H1 (cell line): ENCODE measurements at regions not wholly inside any gene's neighbourhood (a gene's known extent, or its start where the extent isn't known, plus 50 kb on each side); places are given as distances from the start of the nearest gene placed in this dataset.

Experiments
- CTCF ChIA-PET: fragments of 300-600 bp; sonication (Branson Sonifier 250); formaldehyde crosslinking; loops from one replicate; lab custom pipeline; 2021; ENCODE audit not compliant: partially characterized antibody; lab: Charles Lee
- POLR2A ChIA-PET: fragments of 300-600 bp; sonication (Branson Sonifier 250); formaldehyde crosslinking; loops from one replicate; lab custom pipeline; 2021; ENCODE audit warnings: inconsistent platforms; ENCODE audit not compliant: partially characterized antibody; lab: Charles Lee
- DNase-seq, 2 experiments: peaks; one replicate each; pipeline versions ENCODE4 v3.0.0 to v3.0.0-alpha.2; 2010 to 2022; ENCODE audit warnings: low spot score in 2 of 2, low read depth in 1 of 2, mixed read lengths in 1 of 2
- FAIRE-seq: peaks from 2 replicates; lab custom pipeline; 2011; peaks lifted over from hg19 to GRCh38; lab: Jason Lieb, UNC
- H2AFZ ChIP-seq: 2 replicates; pipeline ENCODE4 v1.8.1; 2012; ENCODE audit warnings: low read length, inconsistent platforms
- H2AK5ac ChIP-seq: 2 replicates; pipeline ENCODE4 v1.6.1; 2013; ENCODE audit warnings: low read depth, low read length
- H2BK120ac ChIP-seq: replicated peaks from 2 replicates; pipeline ENCODE3; 2013; ENCODE audit warnings: low read depth, low read length, inconsistent platforms
- H2BK12ac ChIP-seq: 2 replicates; pipeline ENCODE4 v1.6.1; 2013; ENCODE audit warnings: low read depth, low read length
- H2BK15ac ChIP-seq: 2 replicates; pipeline ENCODE4 v1.6.1; 2013; ENCODE audit warnings: low read length
- H2BK20ac ChIP-seq: 2 replicates; pipeline ENCODE4 v1.6.1; 2013; ENCODE audit warnings: low read length
- H2BK5ac ChIP-seq: 2 replicates; pipeline ENCODE4 v1.6.1; 2013; ENCODE audit warnings: low read depth, low read length
- H3K14ac ChIP-seq: 2 replicates; pipeline ENCODE4 v1.6.1; 2013; ENCODE audit warnings: inconsistent platforms; ENCODE audit not compliant: insufficient read length
- H3K18ac ChIP-seq: 2 replicates; pipeline ENCODE4 v1.6.1; 2013; ENCODE audit warnings: low read length; ENCODE audit errors: extremely low read depth
- H3K23ac ChIP-seq: 2 replicates; pipeline ENCODE4 v1.6.1; 2013; ENCODE audit warnings: inconsistent platforms; ENCODE audit not compliant: insufficient read length
- H3K23me2 ChIP-seq: 2 replicates; pipeline ENCODE4 v1.6.1; 2013; ENCODE audit warnings: low read depth, low read length
- H3K27ac ChIP-seq: 2 replicates; pipeline ENCODE4 v1.6.1; 2011; ENCODE audit warnings: low read depth, low read length, inconsistent platforms
- H3K27me3 ChIP-seq, 4 experiments: replicated peaks in 1 of 4; 1 replicate in 1 of 4; 2 replicates in 3 of 4; pipeline versions ENCODE4 v1.6.1 to v1.8.1; 2011 to 2013; ENCODE audit warnings: low read length in 3 of 4, mild to moderate bottlenecking in 3 of 4, inconsistent platforms in 2 of 4, mixed read lengths in 2 of 4, moderate library complexity in 1 of 4; ENCODE audit not compliant: control insufficient read depth in 3 of 4, insufficient read depth in 3 of 4; ENCODE audit errors: extremely low read depth in 1 of 4
- H3K36me3 ChIP-seq, 4 experiments: 2 replicates each; pipeline versions ENCODE4 v1.6.1 to v1.8.1; 2011 to 2013; ENCODE audit warnings: mild to moderate bottlenecking in 4 of 4, low read length in 3 of 4, moderate library complexity in 2 of 4, control low read depth in 1 of 4, inconsistent platforms in 1 of 4; ENCODE audit not compliant: insufficient read depth in 4 of 4, control insufficient read depth in 2 of 4
- H3K4ac ChIP-seq: replicated peaks from 2 replicates; pipeline ENCODE3; 2013; ENCODE audit warnings: low read length, low read depth, mixed read lengths, inconsistent platforms; ENCODE audit not compliant: insufficient read length
- H3K4me1 ChIP-seq, 4 experiments: replicated peaks in 1 of 4; 1 replicate in 1 of 4; 2 replicates in 3 of 4; pipeline versions ENCODE4 v1.6.1 to v1.8.1; 2011 to 2013; ENCODE audit warnings: low read length in 3 of 4, inconsistent platforms in 2 of 4, mixed read lengths in 1 of 4; ENCODE audit not compliant: insufficient read depth in 4 of 4, control insufficient read depth in 3 of 4
- H3K4me2 ChIP-seq, 2 experiments: 2 replicates each; pipeline versions ENCODE4 v1.6.1 to v1.8.1; 2011 to 2013; ENCODE audit warnings: low read depth in 2 of 2, low read length in 2 of 2, control low read depth in 1 of 2, inconsistent platforms in 1 of 2, mild to moderate bottlenecking in 1 of 2; ENCODE audit not compliant: insufficient read depth in 1 of 2
- H3K4me3 ChIP-seq, 4 experiments: fragments of 200-600, 300-600 bp in 1 of 4; sonication (generic), shearing (Covaris generic), sonication (Bioruptor Twin) in 1 of 4; 2 replicates each; pipeline versions ENCODE4 v1.5.1 to v1.8.1; 2011 to 2016; ENCODE audit warnings: low read length in 4 of 4, low read depth in 3 of 4, control low read depth in 2 of 4, inconsistent platforms in 2 of 4, mild to moderate bottlenecking in 2 of 4, mixed read lengths in 1 of 4, moderate library complexity in 1 of 4; ENCODE audit not compliant: insufficient read depth in 2 of 4; ENCODE audit errors: extremely low read depth in 1 of 4
- H3K56ac ChIP-seq: replicated peaks from 2 replicates; pipeline ENCODE3; 2013; ENCODE audit warnings: low read depth, mild to moderate bottlenecking, mixed read lengths, low read length, inconsistent platforms; ENCODE audit not compliant: insufficient read length
- H3K79me1 ChIP-seq: 2 replicates; pipeline ENCODE4 v1.6.1; 2013; ENCODE audit warnings: low read depth, low read length, control low read depth
- H3K79me2 ChIP-seq, 2 experiments: 2 replicates each; pipeline versions ENCODE4 v1.6.1 to v1.8.1; 2012 to 2013; ENCODE audit warnings: low read length in 2 of 2, mild to moderate bottlenecking in 2 of 2, inconsistent platforms in 1 of 2; ENCODE audit not compliant: insufficient read depth in 2 of 2, control insufficient read depth in 1 of 2
- H3K9ac ChIP-seq, 4 experiments: replicated peaks in 1 of 4; 1 replicate in 1 of 4; 2 replicates in 3 of 4; pipeline versions ENCODE4 v1.6.1 to v1.8.1; 2011 to 2013; ENCODE audit warnings: low read depth in 3 of 4, low read length in 3 of 4, control low read depth in 2 of 4, mild to moderate bottlenecking in 2 of 4, moderate library complexity in 2 of 4, inconsistent platforms in 1 of 4; ENCODE audit errors: extremely low read depth in 1 of 4
- H3K9me3 ChIP-seq, 2 experiments: 2 replicates each; pipeline versions ENCODE4 v1.6.1 to v1.8.1; 2012 to 2013; ENCODE audit warnings: mild to moderate bottlenecking in 2 of 2, moderate library complexity in 2 of 2, control low read depth in 1 of 2, inconsistent platforms in 1 of 2, low read depth in 1 of 2, low read length in 1 of 2, mixed read lengths in 1 of 2; ENCODE audit not compliant: insufficient read depth in 2 of 2
- H4K20me1 ChIP-seq, 2 experiments: replicated peaks in 1 of 2; 2 replicates each; pipeline versions ENCODE3 to v1.8.1; 2011 to 2013; ENCODE audit warnings: inconsistent platforms in 2 of 2, low read length in 2 of 2, mild to moderate bottlenecking in 1 of 2; ENCODE audit not compliant: insufficient read depth in 2 of 2, control insufficient read depth in 1 of 2
- H4K5ac ChIP-seq: 2 replicates; pipeline ENCODE4 v1.6.1; 2013; ENCODE audit warnings: low read length, low read depth, mixed read lengths, inconsistent platforms; ENCODE audit not compliant: insufficient read length
- H4K8ac ChIP-seq: 2 replicates; pipeline ENCODE4 v1.8.0; 2013; ENCODE audit warnings: mild to moderate bottlenecking, moderate library complexity, low read length, inconsistent platforms; ENCODE audit not compliant: insufficient read depth; ENCODE audit errors: extremely low read depth
- H4K91ac ChIP-seq: replicated peaks from 2 replicates; pipeline ENCODE3; 2013; ENCODE audit warnings: low read length, mixed read lengths, inconsistent platforms; ENCODE audit not compliant: insufficient read length
- CTBP2 ChIP-seq: IDR thresholded peaks from 2 replicates; pipeline ENCODE4 v1.7.0; 2011; ENCODE audit warnings: borderline replicate concordance, mild to moderate bottlenecking, moderate library complexity, mixed read lengths, low read length; ENCODE audit not compliant: insufficient read depth, insufficient read length
- EZH2 ChIP-seq: fragments of 200-600 bp; sonication (generic); IDR thresholded peaks from 2 replicates; pipeline ENCODE4 v1.7.1; 2012; ENCODE audit warnings: low read depth, mild to moderate bottlenecking, moderate library complexity, low read length, inconsistent platforms; ENCODE audit not compliant: severe bottlenecking
- FOSL1 ChIP-seq: IDR thresholded peaks from 2 replicates; pipeline ENCODE4 v1.6.1; 2011; ENCODE audit warnings: mild to moderate bottlenecking, low read depth, low read length, moderate library complexity; ENCODE audit not compliant: insufficient read depth
- NANOG ChIP-seq: IDR thresholded peaks from 2 replicates; pipeline ENCODE4 v1.6.1; 2011; ENCODE audit warnings: low read length, low read depth, mild to moderate bottlenecking, inconsistent platforms; ENCODE audit not compliant: insufficient read depth, poor library complexity, severe bottlenecking
- SAP30 ChIP-seq: fragments of 300-600 bp; sonication (generic); IDR thresholded peaks from 2 replicates; pipeline ENCODE4 v1.7.1; 2012; ENCODE audit warnings: low read length, moderate library complexity, mild to moderate bottlenecking, inconsistent platforms; ENCODE audit not compliant: insufficient read depth, insufficient replicate concordance
- SP1 ChIP-seq: IDR thresholded peaks from 2 replicates; pipeline ENCODE4 v1.6.1; 2011; ENCODE audit warnings: low read depth, low read length
- SUZ12 ChIP-seq: fragments of 200-600 bp; sonication (generic); IDR thresholded peaks from 2 replicates; pipeline ENCODE4 v1.6.1; 2012; ENCODE audit warnings: mild to moderate bottlenecking, inconsistent platforms, low read length, moderate library complexity, mixed read lengths
- WGBS, 2 experiments: shearing (Covaris generic) in 1 of 2; methylation state at CpG; one replicate each; pipeline versions ENCODE4 v1.1.6 to v1.1.7; 2013 to 2015; ENCODE audit warnings: low lambda C conversion rate in 2 of 2, mixed read lengths in 2 of 2, inconsistent platforms in 1 of 2, low coverage in 1 of 2, missing lambda C conversion rate in 1 of 2; ENCODE audit not compliant: insufficient replicate concordance in 2 of 2, insufficient coverage in 1 of 2, insufficient read length in 1 of 2; ENCODE audit errors: extremely low coverage in 1 of 2, missing lambda C conversion rate in 1 of 2; 5-methylcytosine and 5-hydroxymethylcytosine counted together

GRCh38 chr4:134539729-134540231 is 338.2 kb upstream of the PABPC4L start:
- Histone ChIP-seq H4K20me1 (no peaks in the 10 kb centered on the region), H2AK5ac (no peak overlapping the region), H4K5ac (no peak overlapping the region), H3K23me2 (no peaks in the 10 kb centered on the region), H3K9me3 (no peaks in the 10 kb centered on the region), H3K4ac (no peak overlapping the region), H3K79me1 (no peaks in the 10 kb centered on the region), H2BK12ac (no peak overlapping the region), H2BK5ac (no peak overlapping the region), H3K9ac (no peak overlapping the region), H3K27me3 (no peaks in the 10 kb centered on the region), H2AFZ (no peak overlapping the region), H3K56ac (no peak overlapping the region), H3K4me1 (peaks cover 0 to 3% (median 1%) of the 10 kb centered on the region in 4 experiments; a peak in 1 of 7 replicates), H3K4me2 (no peak overlapping the region)
- DNase-seq (no peak), FAIRE-seq (no peak)
- POLR2A ChIA-PET, result no interaction called here
- no peak for TF ChIP-seq EZH2
- no peak for TF ChIP-seq FOSL1
- TF ChIP-seq SUZ12, result no peak
- TF ChIP-seq SP1, result no peak
- TF ChIP-seq CTBP2, result no peak
- TF ChIP-seq NANOG, result no peak
- TF ChIP-seq SAP30, result no peak
- TF ChIP-seq, all 59 proteins: peak for 0
- H3K79me2 ChIP-seq, result no peaks in the 10 kb centered on the region
- no peak overlapping the region for H4K8ac ChIP-seq
- 89% methylated on average over 1 of the region's 1 CpG; no CpG with 5 or more reads in 1 of the 2 experiments for WGBS, 2 experiments
- CTCF ChIA-PET, result no interaction called here
- H2BK20ac ChIP-seq, result no peak overlapping the region
- no peak overlapping the region for H3K18ac ChIP-seq
- no peak overlapping the region for H3K4me3 ChIP-seq
- no peak overlapping the region for H3K23ac ChIP-seq
- peak overlapping the region; percentile 63 for H2BK120ac ChIP-seq
- no peak overlapping the region for H3K14ac ChIP-seq
- no peak overlapping the region for H3K27ac ChIP-seq
- no peak overlapping the region for H2BK15ac ChIP-seq
- no peaks in the 10 kb centered on the region for H3K36me3 ChIP-seq
- H4K91ac ChIP-seq, result no peak overlapping the region
